ENCODE measurements at regions not wholly inside any gene's neighbourhood (a gene's known extent, or its start where the extent isn't known, plus 50 kb on each side); places are given as distances from the start of the nearest gene placed in this dataset.

GRCh38 chrX:99933865-99934264 is 476.2 kb downstream of the PCDH19 start:
- ChIA-PET CTCF (no interaction called here), POLR2A (no interaction called here)

GRCh38 chrX:99914635-99915034 is 495.4 kb downstream of the PCDH19 start:
- POLR2A ChIA-PET = no interaction called here
- TF ChIP-seq FOSL1 (IDR thresholded peaks at IDR 0.05; ENCODE audit: low read depth) (no peak), ELF1 (IDR thresholded peaks at IDR 0.05; ENCODE audit: borderline replicate concordance, low read depth) (no peak)
- H3K36me3 ChIP-seq (ENCODE audit: control insufficient read depth in 1 of 2, insufficient read depth in 2 of 2, low read length in 2 of 2) = no peaks in the 10 kb centered on the region
- no peaks in the 10 kb centered on the region for H3K9me3 ChIP-seq (ENCODE audit: control insufficient read depth in 1 of 2, insufficient read depth in 1 of 2, low read depth in 1 of 2, low read length in 2 of 2)
- H3K9ac ChIP-seq (ENCODE audit: low read length) = no peak overlapping the region
- RAD21 ChIA-PET (ENCODE audit: low non-redundant PET in 1 of 2, low total read pairs in 2 of 2, uncharacterized antibody in 2 of 2, unreplicated experiment in 2 of 2) = no interaction called here
- H3K4me3 ChIP-seq (replicated peaks in 1 of 2; ENCODE audit: low read depth in 1 of 2, low read length in 2 of 2) = no peak overlapping the region
- no peaks in the 10 kb centered on the region for H4K20me1 ChIP-seq (ENCODE audit: insufficient read depth)
- ATAC-seq = no peak
- no peaks in the 10 kb centered on the region for H3K9me2 ChIP-seq (ENCODE audit: insufficient read depth)
- H3K27me3 ChIP-seq (ENCODE audit: insufficient read depth, low read length) = no peaks in the 10 kb centered on the region
- no peaks in the 10 kb centered on the region for H3K79me2 ChIP-seq (ENCODE audit: insufficient read depth, low read length)
- BruUV-seq (replicated peaks) = no TSS peak
- intact Hi-C loops (cut with micrococcal nuclease) = no loop called here
- no peak for DNase-seq (ENCODE audit: low read depth, low spot score)
- no peak overlapping the region for H3K27ac ChIP-seq (ENCODE audit: low read depth, low read length)
- CTCF ChIA-PET = no interaction called here
- H3K4me2 ChIP-seq (ENCODE audit: low read length) = no peak overlapping the region
- H3K4me1 ChIP-seq (ENCODE audit: control insufficient read depth in 1 of 2, insufficient read depth in 2 of 2, low read length in 2 of 2) = no peaks in the 10 kb centered on the region
- H2AFZ ChIP-seq (ENCODE audit: low read depth, low read length, poor library complexity, severe bottlenecking) = no peak overlapping the region

More at GRCh38 chrX:99933865-99934264, 476.2 kb downstream of the PCDH19 start:
- Histone ChIP-seq H3K79me2 (ENCODE audit: insufficient read depth, low read length) (no peaks in the 10 kb centered on the region), H3K9ac (ENCODE audit: low read length) (no peak overlapping the region), H4K20me1 (ENCODE audit: insufficient read depth) (no peaks in the 10 kb centered on the region), H3K9me2 (ENCODE audit: insufficient read depth) (no peaks in the 10 kb centered on the region), H3K27ac (ENCODE audit: low read depth, low read length) (no peak overlapping the region), H2AFZ (ENCODE audit: low read depth, low read length, poor library complexity, severe bottlenecking) (no peak overlapping the region), H3K4me3 (replicated peaks in 1 of 2; ENCODE audit: low read depth in 1 of 2, low read length in 2 of 2) (no peak overlapping the region), H3K4me1 (ENCODE audit: control insufficient read depth in 1 of 2, insufficient read depth in 2 of 2, low read length in 2 of 2) (no peaks in the 10 kb centered on the region), H3K27me3 (ENCODE audit: insufficient read depth, low read length) (no peaks in the 10 kb centered on the region), H3K4me2 (ENCODE audit: low read length) (no peak overlapping the region), H3K36me3 (ENCODE audit: control insufficient read depth in 1 of 2, insufficient read depth in 2 of 2, low read length in 2 of 2) (no peaks in the 10 kb centered on the region), H3K9me3 (ENCODE audit: control insufficient read depth in 1 of 2, insufficient read depth in 1 of 2, low read depth in 1 of 2, low read length in 2 of 2) (no peaks in the 10 kb centered on the region)
- intact Hi-C loops (cut with micrococcal nuclease) = no loop called here
- no peak for DNase-seq (ENCODE audit: low read depth, low spot score)
- TF ChIP-seq ELF1 (IDR thresholded peaks at IDR 0.05; ENCODE audit: borderline replicate concordance, low read depth) (no peak), JUND (IDR thresholded peaks at IDR 0.05) (no peak)
- no TSS peak for BruUV-seq (replicated peaks)
- RAD21 ChIA-PET (ENCODE audit: low non-redundant PET in 1 of 2, low total read pairs in 2 of 2, uncharacterized antibody in 2 of 2, unreplicated experiment in 2 of 2) = no interaction called here
- ATAC-seq = no peak

GRCh38 chrX:99913611-99914010 is 496.5 kb downstream of the PCDH19 start:
- DNase-seq (ENCODE audit: low read depth, low spot score) (no peak), ATAC-seq (no peak)
- no TSS peak for BruUV-seq (replicated peaks)
- Histone ChIP-seq H3K27ac (ENCODE audit: low read depth, low read length) (no peak overlapping the region), H3K9me2 (ENCODE audit: insufficient read depth) (no peaks in the 10 kb centered on the region), H3K9me3 (ENCODE audit: control insufficient read depth in 1 of 2, insufficient read depth in 1 of 2, low read depth in 1 of 2, low read length in 2 of 2) (no peaks in the 10 kb centered on the region), H2AFZ (ENCODE audit: low read depth, low read length, poor library complexity, severe bottlenecking) (no peak overlapping the region), H3K27me3 (ENCODE audit: insufficient read depth, low read length) (no peaks in the 10 kb centered on the region), H3K4me3 (replicated peaks in 1 of 2; ENCODE audit: low read depth in 1 of 2, low read length in 2 of 2) (no peak overlapping the region), H3K79me2 (ENCODE audit: insufficient read depth, low read length) (no peaks in the 10 kb centered on the region), H3K4me1 (ENCODE audit: control insufficient read depth in 1 of 2, insufficient read depth in 2 of 2, low read length in 2 of 2) (no peaks in the 10 kb centered on the region), H4K20me1 (ENCODE audit: insufficient read depth) (no peaks in the 10 kb centered on the region), H3K4me2 (ENCODE audit: low read length) (no peak overlapping the region), H3K9ac (ENCODE audit: low read length) (no peak overlapping the region), H3K36me3 (ENCODE audit: control insufficient read depth in 1 of 2, insufficient read depth in 2 of 2, low read length in 2 of 2) (no peaks in the 10 kb centered on the region)
- CTCF ChIA-PET = no interaction called here
- RAD21 ChIA-PET (ENCODE audit: low non-redundant PET in 1 of 2, low total read pairs in 2 of 2, uncharacterized antibody in 2 of 2, unreplicated experiment in 2 of 2) = no interaction called here
- TF ChIP-seq CBX3 (IDR thresholded peaks at IDR 0.05; ENCODE audit: low read depth) (no peak), SRF (IDR thresholded peaks at IDR 0.05; ENCODE audit: low read depth) (no peak), POLR2AphosphoS5 (IDR thresholded peaks at IDR 0.05; ENCODE audit: low read depth, low read length) (no peak), ZNF274 (IDR thresholded peaks at IDR 0.05; ENCODE audit: low read depth, low read length) (no peak), POLR2A (IDR thresholded peaks at IDR 0.05; ENCODE audit: borderline replicate concordance, extremely low read depth, insufficient read depth, insufficient read length) (no peak)
- TF ChIP-seq, protein P1, sequence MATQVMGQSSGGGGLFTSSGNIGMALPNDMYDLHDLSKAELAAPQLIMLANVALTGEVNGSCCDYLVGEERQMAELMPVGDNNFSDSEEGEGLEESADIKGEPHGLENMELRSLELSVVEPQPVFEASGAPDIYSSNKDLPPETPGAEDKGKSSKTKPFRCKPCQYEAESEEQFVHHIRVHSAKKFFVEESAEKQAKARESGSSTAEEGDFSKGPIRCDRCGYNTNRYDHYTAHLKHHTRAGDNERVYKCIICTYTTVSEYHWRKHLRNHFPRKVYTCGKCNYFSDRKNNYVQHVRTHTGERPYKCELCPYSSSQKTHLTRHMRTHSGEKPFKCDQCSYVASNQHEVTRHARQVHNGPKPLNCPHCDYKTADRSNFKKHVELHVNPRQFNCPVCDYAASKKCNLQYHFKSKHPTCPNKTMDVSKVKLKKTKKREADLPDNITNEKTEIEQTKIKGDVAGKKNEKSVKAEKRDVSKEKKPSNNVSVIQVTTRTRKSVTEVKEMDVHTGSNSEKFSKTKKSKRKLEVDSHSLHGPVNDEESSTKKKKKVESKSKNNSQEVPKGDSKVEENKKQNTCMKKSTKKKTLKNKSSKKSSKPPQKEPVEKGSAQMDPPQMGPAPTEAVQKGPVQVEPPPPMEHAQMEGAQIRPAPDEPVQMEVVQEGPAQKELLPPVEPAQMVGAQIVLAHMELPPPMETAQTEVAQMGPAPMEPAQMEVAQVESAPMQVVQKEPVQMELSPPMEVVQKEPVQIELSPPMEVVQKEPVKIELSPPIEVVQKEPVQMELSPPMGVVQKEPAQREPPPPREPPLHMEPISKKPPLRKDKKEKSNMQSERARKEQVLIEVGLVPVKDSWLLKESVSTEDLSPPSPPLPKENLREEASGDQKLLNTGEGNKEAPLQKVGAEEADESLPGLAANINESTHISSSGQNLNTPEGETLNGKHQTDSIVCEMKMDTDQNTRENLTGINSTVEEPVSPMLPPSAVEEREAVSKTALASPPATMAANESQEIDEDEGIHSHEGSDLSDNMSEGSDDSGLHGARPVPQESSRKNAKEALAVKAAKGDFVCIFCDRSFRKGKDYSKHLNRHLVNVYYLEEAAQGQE (IDR thresholded peaks at IDR 0.05; ENCODE audit: low read depth) = no peak
- POLR2A ChIA-PET = no interaction called here
- intact Hi-C loops (cut with micrococcal nuclease) = no loop called here
